ENCODE measurements at regions not wholly inside any gene's neighbourhood (a gene's known extent, or its start where the extent isn't known, plus 50 kb on each side); places are given as distances from the start of the nearest gene placed in this dataset.

GRCh38 chr12:115382681-115383080, 698.7 kb upstream of the TBX3 start:
- no peak for DNase-seq (ENCODE audit: low spot score)
- no peak for ATAC-seq (ENCODE audit: low FRiP score)
- TF ChIP-seq, protein P1, sequence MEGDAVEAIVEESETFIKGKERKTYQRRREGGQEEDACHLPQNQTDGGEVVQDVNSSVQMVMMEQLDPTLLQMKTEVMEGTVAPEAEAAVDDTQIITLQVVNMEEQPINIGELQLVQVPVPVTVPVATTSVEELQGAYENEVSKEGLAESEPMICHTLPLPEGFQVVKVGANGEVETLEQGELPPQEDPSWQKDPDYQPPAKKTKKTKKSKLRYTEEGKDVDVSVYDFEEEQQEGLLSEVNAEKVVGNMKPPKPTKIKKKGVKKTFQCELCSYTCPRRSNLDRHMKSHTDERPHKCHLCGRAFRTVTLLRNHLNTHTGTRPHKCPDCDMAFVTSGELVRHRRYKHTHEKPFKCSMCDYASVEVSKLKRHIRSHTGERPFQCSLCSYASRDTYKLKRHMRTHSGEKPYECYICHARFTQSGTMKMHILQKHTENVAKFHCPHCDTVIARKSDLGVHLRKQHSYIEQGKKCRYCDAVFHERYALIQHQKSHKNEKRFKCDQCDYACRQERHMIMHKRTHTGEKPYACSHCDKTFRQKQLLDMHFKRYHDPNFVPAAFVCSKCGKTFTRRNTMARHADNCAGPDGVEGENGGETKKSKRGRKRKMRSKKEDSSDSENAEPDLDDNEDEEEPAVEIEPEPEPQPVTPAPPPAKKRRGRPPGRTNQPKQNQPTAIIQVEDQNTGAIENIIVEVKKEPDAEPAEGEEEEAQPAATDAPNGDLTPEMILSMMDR (IDR thresholded peaks at IDR 0.05), result no peak

DNA sequence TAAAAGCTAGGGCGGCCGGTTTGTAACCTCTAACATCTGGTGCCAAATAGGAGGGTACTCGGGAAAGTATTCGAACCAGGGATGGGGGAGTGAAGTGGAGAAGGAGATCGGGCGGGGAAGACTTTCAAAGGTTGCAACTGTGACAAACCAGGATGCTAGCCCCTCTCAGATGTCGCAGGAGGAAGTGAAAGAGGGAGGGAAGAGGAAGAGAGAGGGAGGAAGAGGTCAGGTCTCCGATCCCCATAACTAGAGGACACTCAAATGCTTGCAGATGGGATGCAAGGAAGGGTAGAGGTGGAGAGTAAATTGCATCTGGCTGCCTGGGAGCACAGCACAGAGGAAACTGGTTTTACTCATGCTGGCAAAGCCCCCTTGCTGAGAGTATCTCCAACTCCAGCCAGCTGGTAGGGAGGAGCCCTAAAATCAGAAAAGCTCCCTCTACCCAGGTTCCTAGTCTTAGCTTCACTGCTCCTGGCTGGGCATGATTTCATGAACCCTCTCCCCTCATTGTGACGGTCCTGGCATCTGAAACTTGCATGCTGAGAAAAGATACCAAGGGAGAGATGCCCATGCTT, 696.7 kb upstream of the TBX3 start:
- no peak for ATAC-seq (ENCODE audit: low FRiP score)
- TF ChIP-seq, protein P1 (IDR thresholded peaks at IDR 0.05), result no peak
- no peak for DNase-seq (ENCODE audit: low spot score)

DNA sequence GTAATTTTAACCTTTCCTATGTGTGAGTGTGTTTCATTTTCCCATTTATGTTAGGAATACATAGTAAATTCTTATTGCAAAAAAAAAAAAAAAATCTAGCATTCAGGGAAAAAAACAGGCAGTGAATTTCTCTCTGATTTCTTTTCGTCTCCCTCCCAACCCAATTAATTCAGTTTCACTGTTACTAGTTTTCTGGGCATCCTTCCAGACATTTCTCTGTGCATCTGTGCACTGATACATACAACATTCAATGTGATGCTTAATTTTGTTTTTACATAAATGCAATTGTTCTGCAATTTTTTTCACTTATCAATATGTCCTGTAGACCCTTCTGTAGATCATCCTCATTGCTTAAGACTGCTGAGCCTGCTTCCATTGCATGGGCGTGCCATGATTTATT, 694.3 kb upstream of the TBX3 start:
- DNase-seq (ENCODE audit: low spot score) (no peak), ATAC-seq (ENCODE audit: low FRiP score) (no peak)
- TF ChIP-seq, protein P1 (IDR thresholded peaks at IDR 0.05), result no peak

GRCh38 chr12:115377779-115378178, 693.8 kb upstream of the TBX3 start:
- TF ChIP-seq, protein P1 (IDR thresholded peaks at IDR 0.05), result no peak
- no peak for ATAC-seq (ENCODE audit: low FRiP score)
- no peak for DNase-seq (ENCODE audit: low spot score)

DNA sequence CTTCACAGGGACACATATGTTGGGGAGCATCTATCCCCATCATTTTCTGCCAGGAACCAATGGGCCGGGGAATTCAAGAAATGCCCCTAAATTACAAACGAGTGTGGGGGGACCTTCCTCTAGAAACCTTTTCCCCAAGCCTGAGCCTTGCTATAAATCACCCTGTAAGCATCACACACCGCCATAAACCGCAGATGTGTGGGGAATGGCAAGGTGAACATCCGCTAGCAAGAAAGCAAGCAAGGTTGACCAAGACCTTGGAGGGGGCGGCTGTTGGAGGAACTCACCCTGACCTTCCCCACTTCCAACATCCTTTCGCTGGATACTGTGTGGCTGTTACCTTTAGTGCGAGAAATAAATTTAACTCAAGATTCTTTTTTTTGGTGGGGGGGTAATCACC, 693.3 kb upstream of the TBX3 start:
- DNase-seq (ENCODE audit: low spot score) (no peak), ATAC-seq (ENCODE audit: low FRiP score) (no peak)
- TF ChIP-seq, protein P1 (IDR thresholded peaks at IDR 0.05), result no peak

- no peak for DNase-seq (ENCODE audit: low spot score)
- ATAC-seq (ENCODE audit: low FRiP score), result peak; percentile 57
- TF ChIP-seq, protein P1 (IDR thresholded peaks at IDR 0.05), result no peak
Observed at GRCh38 chr12:115375186-115375991, 691.4 kb upstream of the TBX3 start.

Data from omental fat pad (tissue), 3 donors.